Activated T-helper 1 cell treated with Interleukin-2 at 50 U/mL for 16 hours (primary cell): ENCODE measurements at regions not wholly inside any gene's neighbourhood (a gene's known extent, or its start where the extent isn't known, plus 50 kb on each side); places are given as distances from the start of the nearest gene placed in this dataset.
"Not testable (repeated sequence)": the region's sequence is repeated elsewhere in the genome, so short reads cannot be mapped to it uniquely, and the experiment has no call there.

Source experiments
- DNase-seq: peaks from one replicate; pipeline ENCODE4 v3.0.0-alpha.2; 2020; ENCODE audit warnings: low read depth

DNA sequence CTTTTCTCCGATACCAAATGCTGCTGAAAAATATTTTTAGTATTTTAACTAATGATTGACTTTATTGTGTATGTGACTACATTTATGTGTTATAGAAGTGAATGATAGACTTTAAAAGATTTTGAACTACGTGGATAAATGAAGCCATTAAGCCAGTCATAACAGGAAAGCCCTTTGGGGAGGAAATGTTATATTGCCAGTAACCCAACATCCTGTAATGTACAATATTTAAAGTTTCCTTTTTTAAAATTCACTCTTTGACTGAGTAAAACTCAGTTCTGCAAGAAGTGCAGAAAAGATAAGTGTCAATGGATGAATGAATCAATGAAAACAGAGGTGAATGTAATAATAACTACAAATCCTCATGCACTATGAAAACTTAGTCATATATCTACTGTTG is 102.6 kb upstream of the TLE4 start:
- no peak for DNase-seq

DNA sequence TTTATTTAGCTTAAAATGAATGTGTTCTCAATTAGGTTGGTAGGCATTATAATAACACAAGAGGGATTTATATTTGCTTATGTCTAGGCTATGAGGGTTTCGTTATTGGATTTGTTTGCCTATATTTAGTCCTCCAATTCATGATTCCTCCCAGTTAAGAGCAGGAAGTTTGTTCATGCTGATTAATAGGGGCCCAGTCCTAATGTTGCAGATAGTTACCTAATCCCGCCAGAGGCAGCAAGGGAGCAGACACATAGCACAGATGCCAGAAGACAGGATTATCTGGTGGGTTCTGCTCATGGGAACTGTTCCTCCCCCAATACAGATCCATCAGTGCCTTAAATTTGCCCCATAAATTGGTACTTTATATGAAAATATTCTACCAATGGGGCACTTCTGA is 100.8 kb upstream of the TLE4 start:
- DNase-seq, result no peak

DNA sequence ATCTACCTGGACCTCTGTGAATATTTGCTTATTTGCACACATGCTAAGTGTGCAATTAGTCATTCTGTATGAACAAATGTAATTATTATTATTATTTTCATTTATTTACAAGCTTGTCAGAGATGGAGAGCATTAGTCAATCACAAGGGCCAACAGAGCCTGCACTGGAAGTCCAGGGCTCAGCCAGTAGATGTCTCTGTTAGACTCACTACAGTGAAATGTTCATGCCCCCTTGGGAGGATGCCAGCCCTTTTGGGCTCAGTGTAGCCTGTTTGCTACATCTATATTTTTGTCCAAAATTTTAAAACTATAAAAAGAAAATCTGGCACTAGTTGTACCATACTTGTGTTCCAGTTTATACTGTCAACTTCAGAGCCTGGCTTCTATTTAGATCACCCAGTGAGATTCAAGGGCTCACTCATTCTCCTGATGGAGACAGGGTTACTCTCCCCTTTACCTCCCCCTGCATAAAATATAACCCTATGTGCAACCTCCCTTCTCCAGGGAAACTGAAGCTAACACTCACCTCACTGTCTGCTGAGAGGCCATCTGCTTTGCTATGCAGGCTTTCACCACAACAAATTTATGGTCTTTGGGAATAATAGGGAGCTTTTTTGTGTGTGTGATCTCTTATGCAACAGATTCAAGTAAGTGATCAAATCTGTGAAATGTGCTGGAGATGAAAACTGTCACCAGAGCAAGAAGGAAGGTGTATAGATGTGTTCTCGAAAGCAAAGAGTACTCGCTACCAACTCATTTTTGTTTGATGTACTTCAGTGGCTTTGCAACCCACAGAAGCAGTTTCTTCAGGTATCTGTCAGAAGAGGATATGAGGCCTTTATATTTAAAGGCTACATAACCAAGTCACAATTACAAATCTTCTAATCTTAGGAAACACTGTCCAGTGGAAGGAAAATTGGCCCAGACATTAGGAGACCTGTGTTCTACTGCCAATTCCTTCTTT is 99.9 kb upstream of the TLE4 start:
- no peak for DNase-seq

DNA sequence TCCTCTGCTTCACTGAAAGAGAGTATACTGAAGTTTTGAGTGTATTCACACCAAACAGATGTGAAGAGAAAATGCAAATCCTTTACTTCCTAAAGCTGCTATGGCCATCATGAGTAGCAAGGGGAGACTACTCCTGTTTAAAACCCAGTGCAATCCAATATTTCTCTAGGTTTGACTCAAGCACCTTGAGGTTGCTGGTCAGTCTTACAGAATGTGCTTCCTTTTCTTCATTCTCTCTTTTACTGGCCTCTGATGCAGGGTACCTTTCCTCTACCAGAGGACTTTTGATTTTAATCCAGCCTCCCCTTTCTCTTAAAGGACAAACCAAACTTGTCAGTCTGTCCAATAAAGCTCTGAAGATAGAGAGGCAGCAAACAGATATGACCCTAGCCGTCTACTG is 98.1 kb upstream of the TLE4 start:
- no peak for DNase-seq

DNA sequence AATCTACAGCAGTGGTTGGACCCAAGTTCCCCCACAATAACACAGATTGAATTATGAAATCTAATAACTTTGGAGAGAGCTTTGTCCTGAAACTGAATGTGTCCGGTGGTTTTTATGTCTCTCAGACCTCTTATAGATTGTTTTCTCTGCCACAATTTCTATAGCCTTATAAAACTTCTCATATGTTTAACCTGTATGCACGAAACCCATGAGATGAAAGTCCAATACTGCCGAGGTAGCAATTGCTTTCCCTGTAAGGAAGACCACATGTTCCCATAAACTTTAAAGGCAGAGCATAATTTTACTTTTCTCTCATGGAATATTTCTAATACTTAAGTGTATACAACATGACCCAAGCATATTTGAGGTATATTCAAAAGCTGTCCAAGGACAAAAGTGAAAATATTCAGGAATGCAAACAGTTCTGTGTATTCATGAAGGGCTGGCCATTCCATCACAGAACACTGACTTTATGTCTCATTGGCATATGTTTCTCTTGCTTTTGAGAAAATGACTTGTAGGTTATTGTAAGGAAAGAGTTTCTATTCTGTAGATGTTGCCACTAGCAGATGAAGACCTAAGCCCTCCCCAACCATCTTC is 94.4 kb upstream of the TLE4 start:
- no peak for DNase-seq

DNA sequence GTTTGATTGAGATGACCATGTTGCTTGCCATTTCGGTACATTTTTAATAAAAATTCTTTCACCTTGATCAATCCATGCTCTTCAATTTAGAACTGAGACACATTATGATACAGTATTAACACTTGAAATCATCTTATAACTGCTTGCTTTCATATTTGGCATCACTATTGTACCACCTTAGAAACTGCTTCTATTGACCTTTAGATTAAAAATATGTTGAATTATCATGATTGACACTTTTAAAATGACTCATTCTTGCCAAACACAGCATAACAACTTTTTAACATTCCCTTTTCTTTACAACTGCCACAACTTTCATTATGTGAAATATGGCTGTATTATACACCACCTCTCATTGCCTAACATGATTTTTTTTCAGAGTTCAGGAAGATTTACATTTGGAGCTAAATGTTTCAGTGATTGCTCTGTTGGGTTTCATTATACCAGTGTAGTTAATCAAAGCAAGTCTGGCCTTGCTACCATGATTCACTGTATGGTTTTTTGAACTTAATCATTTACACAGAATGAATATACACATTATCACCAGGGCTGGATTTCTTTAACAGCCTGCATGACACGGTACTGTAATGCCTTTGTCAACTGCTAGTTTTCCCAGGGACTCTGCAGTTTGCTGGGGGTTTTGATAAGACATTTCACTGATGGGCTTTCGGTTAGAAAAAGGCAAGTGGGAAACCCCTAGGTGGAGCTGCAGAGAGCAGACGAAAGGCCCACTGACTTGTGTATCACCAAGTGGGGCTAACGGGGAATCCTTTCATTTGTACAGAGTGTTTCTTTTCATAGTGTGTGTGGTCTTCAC is 93.6 kb upstream of the TLE4 start:
- DNase-seq, result no peak

DNA sequence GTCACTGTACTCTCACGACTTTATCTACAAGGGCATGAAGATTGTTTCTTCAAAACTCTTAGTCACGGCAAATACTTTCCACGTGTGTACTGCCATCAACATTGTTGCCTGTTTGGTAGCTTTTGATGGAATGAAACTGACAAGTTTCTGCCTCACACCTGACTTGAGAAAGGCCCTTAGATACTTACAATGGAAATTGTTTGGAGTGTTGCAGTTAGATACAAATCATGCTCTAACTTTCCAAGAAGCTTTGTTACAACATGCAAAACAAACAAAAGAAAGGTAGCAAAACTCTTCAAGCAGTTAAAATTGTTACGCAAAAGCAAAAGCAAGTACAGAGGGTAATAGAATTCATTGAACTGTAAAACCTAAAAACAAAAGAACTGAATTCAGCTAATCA is 91.1 kb upstream of the TLE4 start:
- no peak for DNase-seq

DNA sequence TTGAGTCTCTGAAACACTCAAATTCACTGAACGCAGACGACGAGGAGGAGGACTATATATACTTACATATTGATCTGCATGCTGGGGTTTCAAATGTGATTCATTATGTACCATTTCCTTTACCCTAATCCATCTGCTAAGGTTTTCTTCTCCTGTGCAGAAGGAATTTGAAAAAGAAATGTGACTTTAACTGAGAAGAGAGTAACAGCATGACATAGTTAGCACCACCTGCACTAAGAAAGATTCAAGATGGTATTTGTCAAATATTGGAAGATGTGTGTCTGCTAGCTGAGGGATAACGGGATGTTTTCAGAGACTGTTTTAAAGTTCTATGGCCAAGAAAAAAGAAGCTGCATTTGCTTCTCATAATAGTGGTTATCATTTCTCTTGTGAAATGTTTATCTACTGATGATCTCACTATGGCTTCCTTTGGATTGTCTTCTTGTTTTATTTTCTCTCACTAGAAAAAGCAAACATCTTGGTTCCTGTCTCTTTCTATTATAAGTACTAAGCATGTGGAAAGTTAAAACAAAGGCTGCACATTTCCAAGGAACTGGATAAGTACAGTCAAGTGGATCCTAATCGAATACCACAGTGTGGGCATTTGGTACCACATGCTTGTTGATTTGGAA is 89.8 kb upstream of the TLE4 start:
- no peak for DNase-seq

DNA sequence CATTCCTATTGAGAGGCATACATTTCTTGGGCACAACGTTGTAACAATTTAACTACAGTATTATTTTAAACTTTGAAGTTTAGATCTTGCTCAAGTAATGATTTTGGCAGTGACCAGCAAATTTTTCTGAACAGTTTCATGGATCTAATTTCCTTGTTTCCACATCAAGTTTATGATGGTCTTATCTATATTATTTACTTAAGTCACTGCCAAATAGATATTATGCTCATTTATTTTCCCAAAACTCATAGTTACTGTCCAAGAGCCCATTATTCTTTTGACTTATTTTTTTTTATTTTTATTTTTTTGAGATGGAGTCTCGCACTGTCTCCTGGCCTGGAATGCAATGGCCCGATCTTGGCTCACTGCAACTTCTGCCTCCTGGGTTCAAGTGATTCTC is 86.5 kb upstream of the TLE4 start:
- no peak for DNase-seq

DNA sequence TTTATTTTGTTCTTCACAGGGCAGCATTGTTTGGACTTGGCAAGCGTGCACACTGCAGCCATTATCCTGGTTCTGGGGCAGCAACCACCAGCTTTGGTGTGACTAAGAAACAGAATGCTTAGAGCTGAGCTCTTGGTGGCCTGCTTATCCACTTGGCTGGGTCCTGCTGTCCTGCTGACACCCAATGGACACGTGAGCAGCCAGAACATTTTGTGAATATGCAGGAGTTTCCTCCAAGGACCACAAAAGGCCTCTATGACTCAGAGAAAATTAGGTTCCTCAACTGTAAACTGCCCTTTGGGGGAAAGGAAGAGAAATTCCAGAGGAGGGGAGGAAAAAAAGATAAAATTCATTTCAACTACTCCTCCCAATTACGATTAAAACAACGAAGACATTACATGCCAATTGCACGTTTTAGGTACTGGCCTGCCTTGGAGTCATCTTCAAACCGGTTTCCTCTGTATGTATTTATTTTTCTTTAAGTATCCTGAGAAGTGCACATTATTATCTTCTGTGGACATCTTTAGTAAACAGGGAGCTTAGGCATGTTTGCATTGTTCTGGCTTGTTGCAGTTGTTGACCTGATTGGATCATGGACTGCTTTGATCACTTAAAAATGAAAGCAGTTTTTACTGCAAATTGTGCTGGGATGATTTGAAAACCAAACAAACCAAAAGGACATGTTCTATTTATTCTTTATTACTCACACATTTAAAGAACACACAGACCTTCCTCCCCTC is 82.3 kb upstream of the TLE4 start:
- no peak for DNase-seq

DNA sequence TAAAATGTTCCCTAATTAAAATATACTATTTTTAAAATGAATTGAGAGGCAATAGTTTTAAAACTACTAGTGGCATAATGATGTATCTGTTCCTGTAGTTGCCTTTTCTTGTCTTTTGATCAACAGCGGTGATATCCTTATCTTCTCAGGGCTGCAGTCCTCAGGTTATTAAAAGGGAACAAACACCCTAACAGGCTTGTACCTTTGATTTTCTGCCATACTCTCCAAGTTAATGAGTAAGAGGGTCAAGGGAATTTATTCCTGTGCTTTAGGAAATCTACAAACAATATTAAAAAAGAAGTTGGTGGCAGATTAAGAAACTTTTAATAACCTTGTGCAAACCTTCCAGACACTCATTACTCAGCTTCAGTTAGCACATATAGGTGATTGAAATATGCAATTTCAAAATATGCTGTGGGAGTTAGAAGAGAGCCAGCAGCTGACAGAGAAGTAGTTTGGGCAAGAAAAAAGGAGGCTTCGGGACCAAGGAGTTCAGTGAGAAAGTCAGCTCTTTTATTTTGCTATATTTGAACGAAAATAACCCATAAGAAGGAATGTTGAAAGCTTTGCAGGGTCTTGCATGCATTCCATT is 81.0 kb upstream of the TLE4 start:
- DNase-seq, result no peak

DNA sequence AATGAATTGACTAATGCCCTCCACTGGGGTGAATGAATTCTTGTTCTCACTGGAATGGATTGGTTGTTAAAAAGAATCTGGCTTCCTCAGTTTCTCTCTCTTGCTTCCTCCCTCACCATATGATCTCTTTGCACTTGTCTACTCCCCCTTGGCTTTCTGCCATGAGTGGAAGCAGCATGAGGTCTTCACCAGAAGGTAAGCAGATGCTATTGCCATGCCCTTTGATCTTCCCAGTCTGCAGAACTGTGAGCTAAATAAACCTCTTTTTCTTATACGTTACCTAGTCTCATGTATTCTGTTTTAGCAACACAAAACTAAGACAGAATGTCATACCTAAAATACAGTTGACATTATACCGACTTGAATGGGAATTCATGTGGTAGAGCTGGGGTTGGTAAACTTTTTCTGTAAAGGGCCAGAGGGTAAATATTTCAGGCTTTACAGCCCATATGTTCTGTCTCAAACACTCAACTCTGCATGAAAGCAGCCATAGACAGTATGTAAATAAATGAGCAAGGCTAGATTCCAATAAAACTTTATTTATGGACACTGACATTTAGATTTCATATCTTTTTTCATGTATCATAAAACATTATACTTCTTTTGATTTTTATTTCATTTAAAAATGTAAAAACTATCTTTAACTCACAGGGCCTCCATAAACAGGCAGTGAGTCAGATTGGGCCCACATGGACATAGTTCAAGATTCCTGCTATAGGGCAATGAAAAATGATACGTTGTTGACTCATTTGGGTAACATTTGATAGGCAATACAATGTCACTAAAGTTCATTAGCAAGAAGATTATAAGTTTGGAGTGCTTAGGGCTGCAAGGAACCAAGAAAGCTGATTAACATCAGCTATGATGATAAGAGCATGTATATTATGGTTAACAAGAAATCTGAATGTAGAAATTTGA is 79.4 kb upstream of the TLE4 start:
- no peak for DNase-seq

DNA sequence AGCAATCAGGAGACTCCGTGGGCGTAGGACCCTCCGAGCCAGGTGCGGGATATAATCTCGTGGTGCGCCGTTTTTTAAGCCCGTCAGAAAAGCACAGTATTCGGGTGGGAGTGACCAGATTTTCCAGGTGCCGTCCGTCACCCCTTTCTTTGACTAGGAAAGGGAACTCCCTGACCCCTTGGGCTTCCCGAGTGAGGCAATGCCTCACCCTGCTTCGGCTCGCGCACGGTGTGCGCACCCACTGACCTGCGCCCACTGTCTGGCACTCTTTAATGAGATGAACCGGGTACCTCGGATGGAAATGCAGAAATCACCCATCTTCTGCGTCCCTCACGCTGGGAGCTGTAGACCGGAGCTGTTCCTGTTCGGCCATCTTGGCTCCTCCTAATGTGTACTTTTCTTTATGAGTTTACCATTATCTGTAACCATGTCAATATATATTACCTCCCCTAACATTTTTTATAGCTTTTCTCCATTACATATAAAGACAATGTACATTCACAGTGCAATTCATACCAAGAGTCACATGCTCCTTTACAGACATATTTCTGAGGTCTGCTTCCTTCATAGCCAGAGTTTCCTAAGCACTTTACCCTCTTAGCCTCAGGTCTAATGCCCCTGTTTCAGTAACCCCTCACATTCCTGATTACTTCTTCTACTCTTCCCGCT is 71.4 kb upstream of the TLE4 start:
- not testable (repeated sequence) for DNase-seq

DNA sequence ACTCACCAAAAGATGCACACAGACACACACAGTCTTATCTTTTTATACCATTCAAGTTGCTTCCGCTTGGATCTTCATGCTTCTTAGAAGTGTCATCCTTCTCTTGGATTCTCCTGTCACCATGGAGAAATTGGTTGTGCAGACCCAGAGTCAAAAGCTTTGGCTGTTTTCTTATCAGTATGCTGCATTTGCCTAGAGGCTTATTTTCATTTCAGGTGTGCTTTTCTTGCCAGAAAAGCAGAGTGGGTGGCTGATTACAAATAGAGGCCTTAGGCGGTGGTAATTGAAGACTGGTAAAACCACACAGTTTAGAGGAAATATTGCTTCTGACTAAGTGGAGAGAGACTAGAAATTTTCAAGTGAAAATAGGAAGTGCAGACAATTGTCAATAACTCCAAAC is 70.2 kb upstream of the TLE4 start:
- DNase-seq, result no peak

DNA sequence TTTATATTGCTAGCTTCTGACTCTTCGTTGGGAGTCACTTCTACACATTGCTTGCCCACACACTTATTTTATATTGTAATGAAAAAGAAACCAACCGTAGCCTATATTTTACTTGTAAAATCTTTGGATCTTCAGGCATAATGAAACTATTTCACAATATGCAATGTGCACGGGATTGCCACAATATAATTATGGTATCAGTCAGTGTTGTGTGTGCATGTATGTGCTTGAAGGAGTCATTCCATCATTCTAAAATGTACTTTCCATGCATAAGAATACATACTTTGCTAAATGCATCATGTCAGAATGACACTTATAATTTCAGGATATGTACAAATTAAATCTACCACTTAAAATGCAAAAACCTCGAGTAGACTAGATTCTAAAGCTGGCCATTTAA is 64.0 kb upstream of the TLE4 start:
- no peak for DNase-seq

DNA sequence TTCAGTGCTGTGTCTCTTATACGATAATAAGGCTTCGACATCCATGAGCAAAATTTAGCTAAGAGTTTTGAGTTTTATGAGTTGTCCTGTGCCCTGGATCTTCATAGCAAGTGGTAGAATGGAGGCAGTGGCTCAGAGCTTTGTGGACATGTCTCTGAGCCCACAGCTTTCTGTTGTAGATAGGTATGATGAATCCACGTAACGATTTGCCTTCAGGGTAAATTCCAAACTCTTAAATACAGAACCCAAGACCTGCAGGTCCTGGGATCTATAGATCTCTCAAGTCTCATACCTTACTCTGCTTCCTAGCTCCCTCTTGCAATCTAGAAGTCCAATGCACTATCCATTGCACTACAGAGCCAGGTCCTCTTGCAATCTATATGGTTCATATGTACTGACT is 59.5 kb upstream of the TLE4 start:
- no peak for DNase-seq
